H1 (cell line): ENCODE measurements at regions not wholly inside any gene's neighbourhood (a gene's known extent, or its start where the extent isn't known, plus 50 kb on each side); places are given as distances from the start of the nearest gene placed in this dataset.

Experiments
- CTCF ChIA-PET: fragments of 300-600 bp; sonication (Branson Sonifier 250); formaldehyde crosslinking; loops from one replicate; lab custom pipeline; 2021; ENCODE audit not compliant: partially characterized antibody; lab: Charles Lee
- POLR2A ChIA-PET: fragments of 300-600 bp; sonication (Branson Sonifier 250); formaldehyde crosslinking; loops from one replicate; lab custom pipeline; 2021; ENCODE audit warnings: inconsistent platforms; ENCODE audit not compliant: partially characterized antibody; lab: Charles Lee
- DNase-seq, 2 experiments: peaks; one replicate each; pipeline versions ENCODE4 v3.0.0 to v3.0.0-alpha.2; 2010 to 2022; ENCODE audit warnings: low spot score in 2 of 2, low read depth in 1 of 2, mixed read lengths in 1 of 2
- FAIRE-seq: peaks from 2 replicates; lab custom pipeline; 2011; peaks lifted over from hg19 to GRCh38; lab: Jason Lieb, UNC
- H2AFZ ChIP-seq: 2 replicates; pipeline ENCODE4 v1.8.1; 2012; ENCODE audit warnings: low read length, inconsistent platforms
- H2AK5ac ChIP-seq: 2 replicates; pipeline ENCODE4 v1.6.1; 2013; ENCODE audit warnings: low read depth, low read length
- H2BK120ac ChIP-seq: replicated peaks from 2 replicates; pipeline ENCODE3; 2013; ENCODE audit warnings: low read depth, low read length, inconsistent platforms
- H2BK12ac ChIP-seq: 2 replicates; pipeline ENCODE4 v1.6.1; 2013; ENCODE audit warnings: low read depth, low read length
- H2BK15ac ChIP-seq: 2 replicates; pipeline ENCODE4 v1.6.1; 2013; ENCODE audit warnings: low read length
- H2BK20ac ChIP-seq: 2 replicates; pipeline ENCODE4 v1.6.1; 2013; ENCODE audit warnings: low read length
- H2BK5ac ChIP-seq: 2 replicates; pipeline ENCODE4 v1.6.1; 2013; ENCODE audit warnings: low read depth, low read length
- H3K14ac ChIP-seq: 2 replicates; pipeline ENCODE4 v1.6.1; 2013; ENCODE audit warnings: inconsistent platforms; ENCODE audit not compliant: insufficient read length
- H3K18ac ChIP-seq: 2 replicates; pipeline ENCODE4 v1.6.1; 2013; ENCODE audit warnings: low read length; ENCODE audit errors: extremely low read depth
- H3K23ac ChIP-seq: 2 replicates; pipeline ENCODE4 v1.6.1; 2013; ENCODE audit warnings: inconsistent platforms; ENCODE audit not compliant: insufficient read length
- H3K23me2 ChIP-seq: 2 replicates; pipeline ENCODE4 v1.6.1; 2013; ENCODE audit warnings: low read depth, low read length
- H3K27ac ChIP-seq: 2 replicates; pipeline ENCODE4 v1.6.1; 2011; ENCODE audit warnings: low read depth, low read length, inconsistent platforms
- H3K27me3 ChIP-seq, 4 experiments: replicated peaks in 1 of 4; 1 replicate in 1 of 4; 2 replicates in 3 of 4; pipeline versions ENCODE4 v1.6.1 to v1.8.1; 2011 to 2013; ENCODE audit warnings: low read length in 3 of 4, mild to moderate bottlenecking in 3 of 4, inconsistent platforms in 2 of 4, mixed read lengths in 2 of 4, moderate library complexity in 1 of 4; ENCODE audit not compliant: control insufficient read depth in 3 of 4, insufficient read depth in 3 of 4; ENCODE audit errors: extremely low read depth in 1 of 4
- H3K36me3 ChIP-seq, 4 experiments: 2 replicates each; pipeline versions ENCODE4 v1.6.1 to v1.8.1; 2011 to 2013; ENCODE audit warnings: mild to moderate bottlenecking in 4 of 4, low read length in 3 of 4, moderate library complexity in 2 of 4, control low read depth in 1 of 4, inconsistent platforms in 1 of 4; ENCODE audit not compliant: insufficient read depth in 4 of 4, control insufficient read depth in 2 of 4
- H3K4ac ChIP-seq: replicated peaks from 2 replicates; pipeline ENCODE3; 2013; ENCODE audit warnings: low read length, low read depth, mixed read lengths, inconsistent platforms; ENCODE audit not compliant: insufficient read length
- H3K4me1 ChIP-seq, 4 experiments: replicated peaks in 1 of 4; 1 replicate in 1 of 4; 2 replicates in 3 of 4; pipeline versions ENCODE4 v1.6.1 to v1.8.1; 2011 to 2013; ENCODE audit warnings: low read length in 3 of 4, inconsistent platforms in 2 of 4, mixed read lengths in 1 of 4; ENCODE audit not compliant: insufficient read depth in 4 of 4, control insufficient read depth in 3 of 4
- H3K4me2 ChIP-seq, 2 experiments: 2 replicates each; pipeline versions ENCODE4 v1.6.1 to v1.8.1; 2011 to 2013; ENCODE audit warnings: low read depth in 2 of 2, low read length in 2 of 2, control low read depth in 1 of 2, inconsistent platforms in 1 of 2, mild to moderate bottlenecking in 1 of 2; ENCODE audit not compliant: insufficient read depth in 1 of 2
- H3K4me3 ChIP-seq, 4 experiments: fragments of 200-600, 300-600 bp in 1 of 4; sonication (generic), shearing (Covaris generic), sonication (Bioruptor Twin) in 1 of 4; 2 replicates each; pipeline versions ENCODE4 v1.5.1 to v1.8.1; 2011 to 2016; ENCODE audit warnings: low read length in 4 of 4, low read depth in 3 of 4, control low read depth in 2 of 4, inconsistent platforms in 2 of 4, mild to moderate bottlenecking in 2 of 4, mixed read lengths in 1 of 4, moderate library complexity in 1 of 4; ENCODE audit not compliant: insufficient read depth in 2 of 4; ENCODE audit errors: extremely low read depth in 1 of 4
- H3K56ac ChIP-seq: replicated peaks from 2 replicates; pipeline ENCODE3; 2013; ENCODE audit warnings: low read depth, mild to moderate bottlenecking, mixed read lengths, low read length, inconsistent platforms; ENCODE audit not compliant: insufficient read length
- H3K79me1 ChIP-seq: 2 replicates; pipeline ENCODE4 v1.6.1; 2013; ENCODE audit warnings: low read depth, low read length, control low read depth
- H3K79me2 ChIP-seq, 2 experiments: 2 replicates each; pipeline versions ENCODE4 v1.6.1 to v1.8.1; 2012 to 2013; ENCODE audit warnings: low read length in 2 of 2, mild to moderate bottlenecking in 2 of 2, inconsistent platforms in 1 of 2; ENCODE audit not compliant: insufficient read depth in 2 of 2, control insufficient read depth in 1 of 2
- H3K9ac ChIP-seq, 4 experiments: replicated peaks in 1 of 4; 1 replicate in 1 of 4; 2 replicates in 3 of 4; pipeline versions ENCODE4 v1.6.1 to v1.8.1; 2011 to 2013; ENCODE audit warnings: low read depth in 3 of 4, low read length in 3 of 4, control low read depth in 2 of 4, mild to moderate bottlenecking in 2 of 4, moderate library complexity in 2 of 4, inconsistent platforms in 1 of 4; ENCODE audit errors: extremely low read depth in 1 of 4
- H3K9me3 ChIP-seq, 2 experiments: 2 replicates each; pipeline versions ENCODE4 v1.6.1 to v1.8.1; 2012 to 2013; ENCODE audit warnings: mild to moderate bottlenecking in 2 of 2, moderate library complexity in 2 of 2, control low read depth in 1 of 2, inconsistent platforms in 1 of 2, low read depth in 1 of 2, low read length in 1 of 2, mixed read lengths in 1 of 2; ENCODE audit not compliant: insufficient read depth in 2 of 2
- H4K20me1 ChIP-seq, 2 experiments: replicated peaks in 1 of 2; 2 replicates each; pipeline versions ENCODE3 to v1.8.1; 2011 to 2013; ENCODE audit warnings: inconsistent platforms in 2 of 2, low read length in 2 of 2, mild to moderate bottlenecking in 1 of 2; ENCODE audit not compliant: insufficient read depth in 2 of 2, control insufficient read depth in 1 of 2
- H4K5ac ChIP-seq: 2 replicates; pipeline ENCODE4 v1.6.1; 2013; ENCODE audit warnings: low read length, low read depth, mixed read lengths, inconsistent platforms; ENCODE audit not compliant: insufficient read length
- H4K8ac ChIP-seq: 2 replicates; pipeline ENCODE4 v1.8.0; 2013; ENCODE audit warnings: mild to moderate bottlenecking, moderate library complexity, low read length, inconsistent platforms; ENCODE audit not compliant: insufficient read depth; ENCODE audit errors: extremely low read depth
- H4K91ac ChIP-seq: replicated peaks from 2 replicates; pipeline ENCODE3; 2013; ENCODE audit warnings: low read length, mixed read lengths, inconsistent platforms; ENCODE audit not compliant: insufficient read length
- CREB1 ChIP-seq: IDR thresholded peaks from 2 replicates; pipeline ENCODE4 v1.6.1; 2012; ENCODE audit warnings: inconsistent platforms
- E2F6 ChIP-seq: IDR thresholded peaks from 2 replicates; pipeline ENCODE4 v1.6.1; 2012; ENCODE audit warnings: inconsistent platforms
- EGR1 ChIP-seq: IDR thresholded peaks from 2 replicates; pipeline ENCODE4 v1.6.1; 2011; ENCODE audit warnings: low read depth, low read length, borderline replicate concordance
- GABPA ChIP-seq: IDR thresholded peaks from 2 replicates; pipeline ENCODE4 v1.6.1; 2011; ENCODE audit warnings: mild to moderate bottlenecking, low read length, moderate library complexity, borderline replicate concordance; ENCODE audit not compliant: insufficient read depth
- HDAC6 ChIP-seq: IDR thresholded peaks from one replicate; pipeline ENCODE4 v1.7.1; 2012; ENCODE audit warnings: low read depth, mild to moderate bottlenecking, inconsistent platforms, low read length, moderate library complexity
- KDM5A ChIP-seq: fragments of 200-600 bp; IDR thresholded peaks from 2 replicates; pipeline ENCODE4 v1.7.1; 2012; ENCODE audit warnings: mild to moderate bottlenecking, low read length, inconsistent platforms, mixed read lengths
- MAX ChIP-seq: IDR thresholded peaks from 2 replicates; pipeline ENCODE4 v1.6.1; 2012; ENCODE audit warnings: inconsistent platforms
- NANOG ChIP-seq: IDR thresholded peaks from 2 replicates; pipeline ENCODE4 v1.6.1; 2011; ENCODE audit warnings: low read length, low read depth, mild to moderate bottlenecking, inconsistent platforms; ENCODE audit not compliant: insufficient read depth, poor library complexity, severe bottlenecking
- RBBP5 ChIP-seq: IDR thresholded peaks from 2 replicates; pipeline ENCODE4 v1.7.1; 2012; ENCODE audit warnings: low read depth, mild to moderate bottlenecking, inconsistent platforms, low read length, moderate library complexity, borderline replicate concordance
- RNF2 ChIP-seq: fragments of 200-900, 300-1000 bp; sonication (generic); IDR thresholded peaks from 2 replicates; pipeline ENCODE4 v1.7.1; 2016; ENCODE audit warnings: borderline replicate concordance, low read depth, mild to moderate bottlenecking, antibody characterized with exemption, low read length; ENCODE audit not compliant: poor library complexity, severe bottlenecking; ENCODE audit errors: missing control alignments
- RXRA ChIP-seq: IDR thresholded peaks from 2 replicates; pipeline ENCODE4 v1.6.1; 2011; ENCODE audit warnings: low read depth, mild to moderate bottlenecking, low read length, moderate library complexity; ENCODE audit not compliant: insufficient read depth
- SUZ12 ChIP-seq: fragments of 200-600 bp; sonication (generic); IDR thresholded peaks from 2 replicates; pipeline ENCODE4 v1.6.1; 2012; ENCODE audit warnings: mild to moderate bottlenecking, inconsistent platforms, low read length, moderate library complexity, mixed read lengths
- TEAD4 ChIP-seq: IDR thresholded peaks from 2 replicates; pipeline ENCODE4 v1.6.1; 2012; ENCODE audit warnings: low read depth, low read length, inconsistent platforms, mixed read lengths
- YY1 ChIP-seq: IDR thresholded peaks from 2 replicates; pipeline ENCODE4 v1.6.1; 2011; ENCODE audit warnings: low read depth, mild to moderate bottlenecking, low read length
- WGBS, 2 experiments: shearing (Covaris generic) in 1 of 2; methylation state at CpG; one replicate each; pipeline versions ENCODE4 v1.1.6 to v1.1.7; 2013 to 2015; ENCODE audit warnings: low lambda C conversion rate in 2 of 2, mixed read lengths in 2 of 2, inconsistent platforms in 1 of 2, low coverage in 1 of 2, missing lambda C conversion rate in 1 of 2; ENCODE audit not compliant: insufficient replicate concordance in 2 of 2, insufficient coverage in 1 of 2, insufficient read length in 1 of 2; ENCODE audit errors: extremely low coverage in 1 of 2, missing lambda C conversion rate in 1 of 2; 5-methylcytosine and 5-hydroxymethylcytosine counted together

- no peak overlapping the region for H3K14ac ChIP-seq
- POLR2A ChIA-PET, result no interaction called here
- FAIRE-seq (no peak), DNase-seq (no peak)
- H2AK5ac ChIP-seq, result no peak overlapping the region
- WGBS, 2 experiments, result 91% methylated on average over 5 of the region's 5 CpGs; no CpG with 5 or more reads in 1 of the 2 experiments
- no peak overlapping the region for H3K4ac ChIP-seq
- CTCF ChIA-PET, result interaction anchor here (0.6 to 1.7 kb wide), 6 partner anchors 13 to 86 kb away, joined by 3 to 4 read pairs (median 4); no protein-coding TSS in a partner anchor
- H2BK20ac ChIP-seq, result no peak overlapping the region
- H3K27ac ChIP-seq, result no peak overlapping the region
- H3K79me2 ChIP-seq, result no peaks in the 10 kb centered on the region
- no peak overlapping the region for H3K9ac ChIP-seq
- H3K79me1 ChIP-seq, result no peaks in the 10 kb centered on the region
- no peak overlapping the region for H2BK12ac ChIP-seq
- no peak overlapping the region for H4K5ac ChIP-seq
- H4K20me1 ChIP-seq, result no peaks in the 10 kb centered on the region
- no peaks in the 10 kb centered on the region for H3K9me3 ChIP-seq
- H2BK120ac ChIP-seq, result no peak overlapping the region
- no peak overlapping the region for H4K91ac ChIP-seq
- no peak overlapping the region for H2AFZ ChIP-seq
- no peaks in the 10 kb centered on the region for H3K27me3 ChIP-seq
- H3K23me2 ChIP-seq, result no peaks in the 10 kb centered on the region; the same call in 1 of the 2 replicates
- H4K8ac ChIP-seq, result no peak overlapping the region
- no peaks in the 10 kb centered on the region for H3K4me1 ChIP-seq
- no peaks in the 10 kb centered on the region for H3K36me3 ChIP-seq
- H3K4me2 ChIP-seq, result no peak overlapping the region
- no peak overlapping the region for H3K56ac ChIP-seq
- H2BK15ac ChIP-seq, result no peak overlapping the region
- H2BK5ac ChIP-seq, result no peak overlapping the region
- H3K18ac ChIP-seq, result no peak overlapping the region
- no peak overlapping the region for H3K4me3 ChIP-seq
- H3K23ac ChIP-seq, result no peak overlapping the region
- TF ChIP-seq CREB1 (no peak), E2F6 (no peak), HDAC6 (no peak), NANOG (no peak), RBBP5 (no peak), YY1 (no peak), MAX (no peak), SUZ12 (no peak), TEAD4 (no peak), EGR1 (no peak), RXRA (no peak), RNF2 (no peak), KDM5A (no peak), GABPA (no peak)
Observed at GRCh38 chr3:8365541-8365940, 136.1 kb upstream of the LMCD1 start.
